ENCODE measurements at regions not wholly inside any gene's neighbourhood (a gene's known extent, or its start where the extent isn't known, plus 50 kb on each side); places are given as distances from the start of the nearest gene placed in this dataset.
"Not testable (repeated sequence)": the region's sequence is repeated elsewhere in the genome, so short reads cannot be mapped to it uniquely, and the experiment has no call there.

DNA sequence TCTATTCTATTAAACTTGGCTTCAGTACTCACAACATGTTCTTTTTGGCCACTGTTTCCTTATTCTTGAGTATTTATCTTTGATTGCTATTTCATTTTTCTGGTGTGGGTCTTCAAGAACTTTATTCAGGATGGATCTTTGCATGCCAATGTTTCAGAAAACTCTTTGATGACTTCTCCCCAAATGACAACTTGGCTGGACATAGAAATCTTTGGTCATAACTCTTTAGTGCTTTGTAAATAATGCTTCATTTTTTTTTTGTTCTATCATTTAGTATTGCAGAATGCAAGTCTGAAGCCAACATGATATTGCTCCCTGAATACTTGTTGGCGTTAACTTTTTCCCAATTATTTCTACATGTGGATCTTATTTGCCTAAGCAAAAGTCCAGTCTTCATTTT lies 103.6 kb upstream of the HS3ST2 start:
- Histone ChIP-seq H3K79me2 (ENCODE audit: control insufficient read depth, low read length) (no peaks in the 10 kb centered on the region), H3K9me3 (ENCODE audit: control insufficient read depth, insufficient read depth, low read length) (peaks cover 7% of the 10 kb centered on the region; the same call in 1 of the 2 replicates), H3K9me2 (replicated peaks; ENCODE audit: control insufficient read depth, low read length) (no peaks in the 10 kb centered on the region), H3K4me1 (ENCODE audit: control insufficient read depth, low read length) (no peaks in the 10 kb centered on the region), H3K36me3 (ENCODE audit: control insufficient read depth, low read length) (no peaks in the 10 kb centered on the region), H3K4me3 (ENCODE audit: low read length) (no peak overlapping the region), H3F3A (ENCODE audit: control insufficient read depth, insufficient read depth) (no peaks in the 10 kb centered on the region), H3K4me2 (ENCODE audit: low read length) (no peak overlapping the region), H4K20me1 (ENCODE audit: control insufficient read depth, insufficient read depth, low read depth, low read length) (no peaks in the 10 kb centered on the region), H3K27ac (ENCODE audit: low read depth, low read length) (no peak overlapping the region), H3K27me3 (ENCODE audit: control insufficient read depth, low read length) (no peaks in the 10 kb centered on the region)
- no peak for TF ChIP-seq EZH2phosphoT487 (IDR thresholded peaks at IDR 0.05; ENCODE audit: borderline replicate concordance, low read length)
- TF ChIP-seq, protein P1, sequence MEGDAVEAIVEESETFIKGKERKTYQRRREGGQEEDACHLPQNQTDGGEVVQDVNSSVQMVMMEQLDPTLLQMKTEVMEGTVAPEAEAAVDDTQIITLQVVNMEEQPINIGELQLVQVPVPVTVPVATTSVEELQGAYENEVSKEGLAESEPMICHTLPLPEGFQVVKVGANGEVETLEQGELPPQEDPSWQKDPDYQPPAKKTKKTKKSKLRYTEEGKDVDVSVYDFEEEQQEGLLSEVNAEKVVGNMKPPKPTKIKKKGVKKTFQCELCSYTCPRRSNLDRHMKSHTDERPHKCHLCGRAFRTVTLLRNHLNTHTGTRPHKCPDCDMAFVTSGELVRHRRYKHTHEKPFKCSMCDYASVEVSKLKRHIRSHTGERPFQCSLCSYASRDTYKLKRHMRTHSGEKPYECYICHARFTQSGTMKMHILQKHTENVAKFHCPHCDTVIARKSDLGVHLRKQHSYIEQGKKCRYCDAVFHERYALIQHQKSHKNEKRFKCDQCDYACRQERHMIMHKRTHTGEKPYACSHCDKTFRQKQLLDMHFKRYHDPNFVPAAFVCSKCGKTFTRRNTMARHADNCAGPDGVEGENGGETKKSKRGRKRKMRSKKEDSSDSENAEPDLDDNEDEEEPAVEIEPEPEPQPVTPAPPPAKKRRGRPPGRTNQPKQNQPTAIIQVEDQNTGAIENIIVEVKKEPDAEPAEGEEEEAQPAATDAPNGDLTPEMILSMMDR (IDR thresholded peaks at IDR 0.05; ENCODE audit: low read depth, low read length, poor library complexity, severe bottlenecking) = no peak

DNA sequence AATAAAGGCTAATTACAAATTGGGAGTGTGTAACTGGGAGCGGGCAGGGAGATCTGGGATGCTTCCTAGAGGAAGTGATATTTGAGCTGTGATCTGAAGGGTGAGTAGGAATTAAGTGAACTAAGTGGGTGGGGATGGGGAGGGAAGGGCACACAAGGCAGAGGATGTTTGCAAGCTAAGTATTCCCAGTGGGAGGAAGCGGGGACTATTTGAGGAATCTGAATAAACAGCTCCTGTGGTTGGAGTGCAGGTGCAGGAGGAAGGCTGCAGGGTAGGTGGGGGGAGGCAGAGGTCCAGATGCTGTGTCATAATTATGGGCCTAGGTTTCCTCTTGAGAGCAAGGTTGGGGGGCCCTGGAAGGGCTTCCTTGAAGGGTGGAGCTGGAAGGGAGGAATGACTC lies 102.1 kb upstream of the HS3ST2 start:
- H3K9me2 ChIP-seq (replicated peaks; ENCODE audit: control insufficient read depth, low read length) = no peaks in the 10 kb centered on the region
- H3F3A ChIP-seq (ENCODE audit: control insufficient read depth, insufficient read depth) = no peaks in the 10 kb centered on the region
- no peak overlapping the region for H3K4me3 ChIP-seq (ENCODE audit: low read length)
- H3K9me3 ChIP-seq (ENCODE audit: control insufficient read depth, insufficient read depth, low read length) = peaks cover 7% of the 10 kb centered on the region; the same call in 1 of the 2 replicates
- 0 out of 2 replicates have a peak, but pooled peaks cover 3% of the 10 kb centered on the region for H3K27me3 ChIP-seq (ENCODE audit: control insufficient read depth, low read length)
- no peak for TF ChIP-seq EZH2phosphoT487 (IDR thresholded peaks at IDR 0.05; ENCODE audit: borderline replicate concordance, low read length)
- TF ChIP-seq, protein P1 (IDR thresholded peaks at IDR 0.05; ENCODE audit: low read depth, low read length, poor library complexity, severe bottlenecking) = no peak
- H3K27ac ChIP-seq (ENCODE audit: low read depth, low read length) = no peak overlapping the region
- H3K4me2 ChIP-seq (ENCODE audit: low read length) = no peak overlapping the region
- no peaks in the 10 kb centered on the region for H3K79me2 ChIP-seq (ENCODE audit: control insufficient read depth, low read length)
- no peaks in the 10 kb centered on the region for H3K4me1 ChIP-seq (ENCODE audit: control insufficient read depth, low read length)
- H4K20me1 ChIP-seq (ENCODE audit: control insufficient read depth, insufficient read depth, low read depth, low read length) = no peaks in the 10 kb centered on the region
- H3K36me3 ChIP-seq (ENCODE audit: control insufficient read depth, low read length) = no peaks in the 10 kb centered on the region

GRCh38 chr16:22712471-22712870 lies 101.5 kb upstream of the HS3ST2 start:
- Histone ChIP-seq H3K27ac (ENCODE audit: low read depth, low read length) (no peak overlapping the region), H3K27me3 (ENCODE audit: control insufficient read depth, low read length) (0 out of 2 replicates have a peak, but pooled peaks cover 3% of the 10 kb centered on the region), H3F3A (ENCODE audit: control insufficient read depth, insufficient read depth) (no peaks in the 10 kb centered on the region), H3K79me2 (ENCODE audit: control insufficient read depth, low read length) (no peaks in the 10 kb centered on the region), H3K9me3 (ENCODE audit: control insufficient read depth, insufficient read depth, low read length) (peaks cover 7% of the 10 kb centered on the region; the same call in 1 of the 2 replicates), H3K4me3 (ENCODE audit: low read length) (no peak overlapping the region), H3K4me1 (ENCODE audit: control insufficient read depth, low read length) (no peaks in the 10 kb centered on the region), H3K36me3 (ENCODE audit: control insufficient read depth, low read length) (no peaks in the 10 kb centered on the region), H3K4me2 (ENCODE audit: low read length) (no peak overlapping the region), H4K20me1 (ENCODE audit: control insufficient read depth, insufficient read depth, low read depth, low read length) (no peaks in the 10 kb centered on the region), H3K9me2 (replicated peaks; ENCODE audit: control insufficient read depth, low read length) (no peaks in the 10 kb centered on the region)
- TF ChIP-seq, protein P1 (IDR thresholded peaks at IDR 0.05; ENCODE audit: low read depth, low read length, poor library complexity, severe bottlenecking) = no peak
- no peak for TF ChIP-seq EZH2phosphoT487 (IDR thresholded peaks at IDR 0.05; ENCODE audit: borderline replicate concordance, low read length)

DNA sequence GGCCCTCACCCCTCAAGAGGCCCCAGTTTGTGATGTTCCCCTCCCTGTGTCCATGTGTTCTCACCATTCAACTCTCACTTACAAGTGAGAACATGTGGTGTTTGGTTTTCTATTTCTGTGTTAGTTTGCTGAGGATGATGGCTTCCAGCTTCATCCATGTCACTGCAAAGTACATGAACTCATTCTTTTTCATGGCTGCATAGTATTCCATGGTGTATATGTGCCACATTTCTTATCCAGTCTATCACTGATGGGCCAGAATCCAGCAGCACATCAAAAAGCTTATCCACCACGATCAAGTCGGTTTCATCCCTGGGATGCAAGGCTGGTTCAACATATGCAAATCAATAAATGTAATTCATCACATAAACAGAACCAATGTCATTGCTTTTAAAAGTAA lies 95.4 kb upstream of the HS3ST2 start:
- H3K9me2 ChIP-seq (replicated peaks; ENCODE audit: control insufficient read depth, low read length); H4K20me1 ChIP-seq (ENCODE audit: control insufficient read depth, insufficient read depth, low read depth, low read length); H3K4me3 ChIP-seq (ENCODE audit: low read length); H3K27me3 ChIP-seq (ENCODE audit: control insufficient read depth, low read length); H3K27ac ChIP-seq (ENCODE audit: low read depth, low read length); H3K79me2 ChIP-seq (ENCODE audit: control insufficient read depth, low read length); H3F3A ChIP-seq (ENCODE audit: control insufficient read depth, insufficient read depth); H3K36me3 ChIP-seq (ENCODE audit: control insufficient read depth, low read length); H3K4me2 ChIP-seq (ENCODE audit: low read length); H3K9me3 ChIP-seq (ENCODE audit: control insufficient read depth, insufficient read depth, low read length); H3K4me1 ChIP-seq (ENCODE audit: control insufficient read depth, low read length): not testable (repeated sequence)
